ENCODE measurements at regions not wholly inside any gene's neighbourhood (a gene's known extent, or its start where the extent isn't known, plus 50 kb on each side); places are given as distances from the start of the nearest gene placed in this dataset.
"Not testable (repeated sequence)": the region's sequence is repeated elsewhere in the genome, so short reads cannot be mapped to it uniquely, and the experiment has no call there.

DNA sequence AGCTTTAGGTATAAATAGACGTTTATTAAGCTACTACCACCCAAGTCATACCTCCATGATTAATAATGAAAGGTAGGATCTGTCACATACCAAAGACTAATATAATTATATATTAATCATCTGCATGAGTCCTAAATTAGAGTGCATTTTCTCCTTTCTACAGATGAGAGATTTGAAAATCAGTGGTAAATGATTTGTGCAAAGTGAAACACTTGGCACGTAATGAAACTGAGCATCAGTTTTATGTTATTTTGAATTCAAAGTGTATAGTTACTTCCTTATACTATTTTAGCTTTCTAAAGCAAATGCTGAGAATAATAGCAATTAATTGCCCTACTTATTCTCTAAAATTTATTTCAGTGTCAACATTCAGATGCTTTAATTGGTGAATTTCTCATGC is 615.3 kb downstream of the TRIB2 start:
- no peak for DNase-seq (ENCODE audit: low read depth, low spot score)
- ChIA-PET CTCF (no interaction called here), POLR2A (no interaction called here)
- ATAC-seq, result no peak
- Histone ChIP-seq H3K27ac (ENCODE audit: low read length) (no peak overlapping the region), H3K9me3 (ENCODE audit: control insufficient read depth, insufficient read depth, low read depth, low read length) (no peaks in the 10 kb centered on the region), H3K27me3 (ENCODE audit: control insufficient read depth, insufficient read depth, low read length) (no peaks in the 10 kb centered on the region), H3K36me3 (ENCODE audit: control insufficient read depth, insufficient read depth, low read length) (no peaks in the 10 kb centered on the region; the same call in 1 of the 2 replicates), H3K4me1 (ENCODE audit: control insufficient read depth, insufficient read depth, low read length) (no peaks in the 10 kb centered on the region), H3K4me3 (ENCODE audit: low read depth in 2 of 2, low read length in 2 of 2) (no peak overlapping the region)
- intact Hi-C loops (cut with micrococcal nuclease; ENCODE audit: unreplicated experiment), result no loop called here
- in situ Hi-C loops (cut with HindIII; ENCODE audit: low pct_unique_long_range_greater_than_20kb, low sequenced_read_pairs), result no loop called here
- BruUV-seq (replicated peaks), result no TSS peak
- TF ChIP-seq POLR2AphosphoS5 (IDR thresholded peaks at IDR 0.05; ENCODE audit: low read depth, low read length) (no peak), TCF7L2 (IDR thresholded peaks at IDR 0.05; ENCODE audit: low read depth, low read length) (no peak), SIN3A (IDR thresholded peaks at IDR 0.05; ENCODE audit: borderline replicate concordance, insufficient read depth, low read depth, low read length) (no peak)
- TF ChIP-seq, protein P1, sequence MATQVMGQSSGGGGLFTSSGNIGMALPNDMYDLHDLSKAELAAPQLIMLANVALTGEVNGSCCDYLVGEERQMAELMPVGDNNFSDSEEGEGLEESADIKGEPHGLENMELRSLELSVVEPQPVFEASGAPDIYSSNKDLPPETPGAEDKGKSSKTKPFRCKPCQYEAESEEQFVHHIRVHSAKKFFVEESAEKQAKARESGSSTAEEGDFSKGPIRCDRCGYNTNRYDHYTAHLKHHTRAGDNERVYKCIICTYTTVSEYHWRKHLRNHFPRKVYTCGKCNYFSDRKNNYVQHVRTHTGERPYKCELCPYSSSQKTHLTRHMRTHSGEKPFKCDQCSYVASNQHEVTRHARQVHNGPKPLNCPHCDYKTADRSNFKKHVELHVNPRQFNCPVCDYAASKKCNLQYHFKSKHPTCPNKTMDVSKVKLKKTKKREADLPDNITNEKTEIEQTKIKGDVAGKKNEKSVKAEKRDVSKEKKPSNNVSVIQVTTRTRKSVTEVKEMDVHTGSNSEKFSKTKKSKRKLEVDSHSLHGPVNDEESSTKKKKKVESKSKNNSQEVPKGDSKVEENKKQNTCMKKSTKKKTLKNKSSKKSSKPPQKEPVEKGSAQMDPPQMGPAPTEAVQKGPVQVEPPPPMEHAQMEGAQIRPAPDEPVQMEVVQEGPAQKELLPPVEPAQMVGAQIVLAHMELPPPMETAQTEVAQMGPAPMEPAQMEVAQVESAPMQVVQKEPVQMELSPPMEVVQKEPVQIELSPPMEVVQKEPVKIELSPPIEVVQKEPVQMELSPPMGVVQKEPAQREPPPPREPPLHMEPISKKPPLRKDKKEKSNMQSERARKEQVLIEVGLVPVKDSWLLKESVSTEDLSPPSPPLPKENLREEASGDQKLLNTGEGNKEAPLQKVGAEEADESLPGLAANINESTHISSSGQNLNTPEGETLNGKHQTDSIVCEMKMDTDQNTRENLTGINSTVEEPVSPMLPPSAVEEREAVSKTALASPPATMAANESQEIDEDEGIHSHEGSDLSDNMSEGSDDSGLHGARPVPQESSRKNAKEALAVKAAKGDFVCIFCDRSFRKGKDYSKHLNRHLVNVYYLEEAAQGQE (IDR thresholded peaks at IDR 0.05; ENCODE audit: insufficient read depth in 1 of 2, low read depth in 2 of 2, low read length in 1 of 2), result no peak

DNA sequence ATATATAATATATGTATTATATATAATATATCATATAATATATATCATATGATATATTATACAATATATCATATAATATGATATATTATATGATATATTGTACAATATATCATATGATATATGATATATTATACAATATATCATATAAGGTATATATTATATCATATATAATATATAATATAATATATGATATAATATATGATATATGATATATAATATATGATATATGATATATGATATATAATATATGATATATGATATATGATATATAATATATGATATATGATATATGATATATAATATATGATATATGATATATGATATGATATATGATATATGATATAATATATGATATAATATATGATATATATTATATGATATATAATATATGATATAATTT is 617.3 kb downstream of the TRIB2 start:
- H3K36me3 ChIP-seq (ENCODE audit: control insufficient read depth, insufficient read depth, low read length); H3K9me3 ChIP-seq (ENCODE audit: control insufficient read depth, insufficient read depth, low read depth, low read length); H3K27ac ChIP-seq (ENCODE audit: low read length); H3K4me1 ChIP-seq (ENCODE audit: control insufficient read depth, insufficient read depth, low read length); POLR2A ChIA-PET; BruUV-seq (replicated peaks); H3K27me3 ChIP-seq (ENCODE audit: control insufficient read depth, insufficient read depth, low read length); CTCF ChIA-PET; ATAC-seq; DNase-seq (ENCODE audit: low read depth, low spot score); H3K4me3 ChIP-seq (ENCODE audit: low read depth in 2 of 2, low read length in 2 of 2); intact Hi-C loops (cut with micrococcal nuclease; ENCODE audit: unreplicated experiment); in situ Hi-C loops (cut with HindIII; ENCODE audit: low pct_unique_long_range_greater_than_20kb, low sequenced_read_pairs): not testable (repeated sequence)

DNA sequence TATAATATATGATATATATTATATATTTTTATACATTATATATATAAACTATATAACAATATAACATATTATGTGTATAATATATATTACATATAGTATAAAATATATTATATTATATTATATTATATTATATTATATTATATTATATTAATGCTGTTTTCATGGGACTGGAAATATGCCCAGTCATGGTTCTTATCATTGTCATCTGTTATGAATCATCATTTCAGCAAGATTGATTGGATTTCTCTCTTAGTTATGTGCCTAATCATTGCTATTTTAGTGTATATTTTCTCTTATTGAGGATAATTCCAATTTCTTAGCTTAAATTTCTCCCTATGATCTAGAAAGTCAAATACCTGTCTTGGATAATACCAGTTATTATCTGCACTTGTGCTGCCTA is 617.8 kb downstream of the TRIB2 start:
- Histone ChIP-seq H3K4me1 (ENCODE audit: control insufficient read depth, insufficient read depth, low read length) (no peaks in the 10 kb centered on the region), H3K36me3 (ENCODE audit: control insufficient read depth, insufficient read depth, low read length) (no peaks in the 10 kb centered on the region; the same call in 1 of the 2 replicates), H3K4me3 (ENCODE audit: low read depth in 2 of 2, low read length in 2 of 2) (no peak overlapping the region), H3K27ac (ENCODE audit: low read length) (no peak overlapping the region), H3K9me3 (ENCODE audit: control insufficient read depth, insufficient read depth, low read depth, low read length) (no peaks in the 10 kb centered on the region), H3K27me3 (ENCODE audit: control insufficient read depth, insufficient read depth, low read length) (no peaks in the 10 kb centered on the region)
- CTCF ChIA-PET, result no interaction called here
- intact Hi-C loops (cut with micrococcal nuclease; ENCODE audit: unreplicated experiment), result no loop called here
- in situ Hi-C loops (cut with HindIII; ENCODE audit: low pct_unique_long_range_greater_than_20kb, low sequenced_read_pairs), result no loop called here
- ATAC-seq (no peak), DNase-seq (ENCODE audit: low read depth, low spot score) (no peak)
- POLR2A ChIA-PET, result no interaction called here
- BruUV-seq (replicated peaks), result no TSS peak
- no peak for TF ChIP-seq POLR2AphosphoS5 (IDR thresholded peaks at IDR 0.05; ENCODE audit: low read depth, low read length)
- TF ChIP-seq SIN3A (IDR thresholded peaks at IDR 0.05; ENCODE audit: borderline replicate concordance, insufficient read depth, low read depth, low read length), result no peak
- TF ChIP-seq, protein P1 (IDR thresholded peaks at IDR 0.05; ENCODE audit: insufficient read depth in 1 of 2, low read depth in 2 of 2, low read length in 1 of 2), result no peak
- no peak for TF ChIP-seq TCF7L2 (IDR thresholded peaks at IDR 0.05; ENCODE audit: low read depth, low read length)
- TF ChIP-seq, protein P2, sequence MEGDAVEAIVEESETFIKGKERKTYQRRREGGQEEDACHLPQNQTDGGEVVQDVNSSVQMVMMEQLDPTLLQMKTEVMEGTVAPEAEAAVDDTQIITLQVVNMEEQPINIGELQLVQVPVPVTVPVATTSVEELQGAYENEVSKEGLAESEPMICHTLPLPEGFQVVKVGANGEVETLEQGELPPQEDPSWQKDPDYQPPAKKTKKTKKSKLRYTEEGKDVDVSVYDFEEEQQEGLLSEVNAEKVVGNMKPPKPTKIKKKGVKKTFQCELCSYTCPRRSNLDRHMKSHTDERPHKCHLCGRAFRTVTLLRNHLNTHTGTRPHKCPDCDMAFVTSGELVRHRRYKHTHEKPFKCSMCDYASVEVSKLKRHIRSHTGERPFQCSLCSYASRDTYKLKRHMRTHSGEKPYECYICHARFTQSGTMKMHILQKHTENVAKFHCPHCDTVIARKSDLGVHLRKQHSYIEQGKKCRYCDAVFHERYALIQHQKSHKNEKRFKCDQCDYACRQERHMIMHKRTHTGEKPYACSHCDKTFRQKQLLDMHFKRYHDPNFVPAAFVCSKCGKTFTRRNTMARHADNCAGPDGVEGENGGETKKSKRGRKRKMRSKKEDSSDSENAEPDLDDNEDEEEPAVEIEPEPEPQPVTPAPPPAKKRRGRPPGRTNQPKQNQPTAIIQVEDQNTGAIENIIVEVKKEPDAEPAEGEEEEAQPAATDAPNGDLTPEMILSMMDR (IDR thresholded peaks at IDR 0.05), result no peak

All from Panc1 (cell line).